ENCODE measurements at regions not wholly inside any gene's neighbourhood (a gene's known extent, or its start where the extent isn't known, plus 50 kb on each side); places are given as distances from the start of the nearest gene placed in this dataset.

DNA sequence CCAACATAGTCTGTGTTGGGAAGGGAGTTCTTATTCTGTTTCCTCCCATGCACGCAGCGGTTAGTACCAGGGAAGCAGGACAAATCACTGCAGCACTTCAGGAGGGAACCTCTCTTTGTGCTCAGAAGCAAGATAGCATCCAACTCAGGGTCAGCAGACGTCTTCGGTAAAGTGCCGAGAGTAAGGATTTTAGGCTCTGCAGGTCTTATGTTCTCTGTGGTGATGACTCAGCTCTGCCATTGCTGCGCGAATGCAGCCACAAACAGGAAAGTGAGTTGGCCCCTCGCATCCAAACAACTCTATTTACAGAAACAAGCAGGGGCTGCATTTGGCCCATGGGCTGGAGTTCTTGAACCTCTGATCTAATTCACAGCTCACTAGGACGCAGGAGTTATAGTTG lies 122.1 kb upstream of the SPATA13 start:
- H3K9ac ChIP-seq (ENCODE audit: low read depth in 1 of 2, low read length in 2 of 2): no peak overlapping the region
- no peaks in the 10 kb centered on the region for H3K27me3 ChIP-seq (ENCODE audit: control insufficient read depth in 4 of 4, insufficient read depth in 4 of 4, low read length in 3 of 4)
- H3K4me3 ChIP-seq (ENCODE audit: low read depth in 1 of 3, low read length in 3 of 3): no peak overlapping the region
- H3K4me1 ChIP-seq (ENCODE audit: control insufficient read depth in 4 of 4, insufficient read depth in 4 of 4, low read length in 3 of 4): peaks cover 0 to 7% (median 3%) of the 10 kb centered on the region in 4 donors
- no peak for DNase-seq (ENCODE audit: low spot score)
- H3K9me3 ChIP-seq (ENCODE audit: control insufficient read depth in 4 of 4, low read length in 3 of 4): no peaks in the 10 kb centered on the region
- 61% methylated on average over 9 of the region's 9 CpGs for WGBS
- H3K27ac ChIP-seq (ENCODE audit: low read depth in 1 of 2, low read length in 2 of 2): no peak overlapping the region
- TF ChIP-seq SP1 (IDR thresholded peaks at IDR 0.05) (no peak), NR2F2 (IDR thresholded peaks at IDR 0.05) (no peak), EGR1 (IDR thresholded peaks at IDR 0.05; ENCODE audit: low read depth in 2 of 2) (no peak), YY1 (IDR thresholded peaks at IDR 0.05) (no peak), FOXA1 (IDR thresholded peaks at IDR 0.05) (no peak), HNF4A (conservative IDR thresholded peaks at IDR 0.05) (no peak), HNF4G (IDR thresholded peaks at IDR 0.05) (no peak), REST (IDR thresholded peaks at IDR 0.05) (no peak), GABPA (IDR thresholded peaks at IDR 0.05 in 1 of 2, conservative IDR thresholded peaks at IDR 0.05 in 1 of 2) (no peak)
- TF ChIP-seq, protein P1, sequence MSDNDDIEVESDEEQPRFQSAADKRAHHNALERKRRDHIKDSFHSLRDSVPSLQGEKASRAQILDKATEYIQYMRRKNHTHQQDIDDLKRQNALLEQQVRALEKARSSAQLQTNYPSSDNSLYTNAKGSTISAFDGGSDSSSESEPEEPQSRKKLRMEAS (IDR thresholded peaks at IDR 0.05): no peak
- TF ChIP-seq, protein P2, sequence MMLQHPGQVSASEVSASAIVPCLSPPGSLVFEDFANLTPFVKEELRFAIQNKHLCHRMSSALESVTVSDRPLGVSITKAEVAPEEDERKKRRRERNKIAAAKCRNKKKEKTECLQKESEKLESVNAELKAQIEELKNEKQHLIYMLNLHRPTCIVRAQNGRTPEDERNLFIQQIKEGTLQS (IDR thresholded peaks at IDR 0.05): no peak
- TF ChIP-seq, protein P3, sequence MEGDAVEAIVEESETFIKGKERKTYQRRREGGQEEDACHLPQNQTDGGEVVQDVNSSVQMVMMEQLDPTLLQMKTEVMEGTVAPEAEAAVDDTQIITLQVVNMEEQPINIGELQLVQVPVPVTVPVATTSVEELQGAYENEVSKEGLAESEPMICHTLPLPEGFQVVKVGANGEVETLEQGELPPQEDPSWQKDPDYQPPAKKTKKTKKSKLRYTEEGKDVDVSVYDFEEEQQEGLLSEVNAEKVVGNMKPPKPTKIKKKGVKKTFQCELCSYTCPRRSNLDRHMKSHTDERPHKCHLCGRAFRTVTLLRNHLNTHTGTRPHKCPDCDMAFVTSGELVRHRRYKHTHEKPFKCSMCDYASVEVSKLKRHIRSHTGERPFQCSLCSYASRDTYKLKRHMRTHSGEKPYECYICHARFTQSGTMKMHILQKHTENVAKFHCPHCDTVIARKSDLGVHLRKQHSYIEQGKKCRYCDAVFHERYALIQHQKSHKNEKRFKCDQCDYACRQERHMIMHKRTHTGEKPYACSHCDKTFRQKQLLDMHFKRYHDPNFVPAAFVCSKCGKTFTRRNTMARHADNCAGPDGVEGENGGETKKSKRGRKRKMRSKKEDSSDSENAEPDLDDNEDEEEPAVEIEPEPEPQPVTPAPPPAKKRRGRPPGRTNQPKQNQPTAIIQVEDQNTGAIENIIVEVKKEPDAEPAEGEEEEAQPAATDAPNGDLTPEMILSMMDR (IDR thresholded peaks at IDR 0.05; ENCODE audit: low read depth, low read length, missing input control): no peak
- H3K36me3 ChIP-seq (ENCODE audit: control insufficient read depth in 4 of 4, insufficient read depth in 3 of 4, low read depth in 1 of 4, low read length in 3 of 4): no peaks in the 10 kb centered on the region

GRCh38 chr13:24038841-24039330 lies 121.6 kb upstream of the SPATA13 start:
- Histone ChIP-seq H3K36me3 (ENCODE audit: control insufficient read depth in 4 of 4, insufficient read depth in 3 of 4, low read depth in 1 of 4, low read length in 3 of 4) (no peaks in the 10 kb centered on the region), H3K9me3 (ENCODE audit: control insufficient read depth in 4 of 4, low read length in 3 of 4) (no peaks in the 10 kb centered on the region), H3K4me1 (ENCODE audit: control insufficient read depth in 4 of 4, insufficient read depth in 4 of 4, low read length in 3 of 4) (peaks cover 0 to 2% (median 0%) of the 10 kb centered on the region in 4 donors), H3K9ac (ENCODE audit: low read depth in 1 of 2, low read length in 2 of 2) (no peak overlapping the region), H3K27ac (ENCODE audit: low read depth in 1 of 2, low read length in 2 of 2) (no peak overlapping the region), H3K4me3 (ENCODE audit: low read depth in 1 of 3, low read length in 3 of 3) (no peak overlapping the region), H3K27me3 (ENCODE audit: control insufficient read depth in 4 of 4, insufficient read depth in 4 of 4, low read length in 3 of 4) (no peaks in the 10 kb centered on the region)
- DNase-seq (ENCODE audit: low spot score): no peak
- 46% methylated on average over 3 of the region's 3 CpGs for WGBS
- no peak for TF ChIP-seq YY1 (IDR thresholded peaks at IDR 0.05)
- TF ChIP-seq REST (IDR thresholded peaks at IDR 0.05): no peak
- no peak for TF ChIP-seq EGR1 (IDR thresholded peaks at IDR 0.05; ENCODE audit: low read depth in 2 of 2)
- TF ChIP-seq TAF1 (conservative IDR thresholded peaks at IDR 0.05): no peak
- no peak for TF ChIP-seq GABPA (IDR thresholded peaks at IDR 0.05 in 1 of 2, conservative IDR thresholded peaks at IDR 0.05 in 1 of 2)
- TF ChIP-seq, protein P2 (IDR thresholded peaks at IDR 0.05): no peak
- TF ChIP-seq JUND (IDR thresholded peaks at IDR 0.05): no peak
- TF ChIP-seq, protein P1 (IDR thresholded peaks at IDR 0.05): no peak
- no peak for TF ChIP-seq RAD21 (IDR thresholded peaks at IDR 0.05)
- TF ChIP-seq, protein P3 (IDR thresholded peaks at IDR 0.05; ENCODE audit: low read depth, low read length, missing input control): no peak
- no peak for TF ChIP-seq ZBTB33 (IDR thresholded peaks at IDR 0.05)
